ENCODE measurements at regions not wholly inside any gene's neighbourhood (a gene's known extent, or its start where the extent isn't known, plus 50 kb on each side); places are given as distances from the start of the nearest gene placed in this dataset.

DNA sequence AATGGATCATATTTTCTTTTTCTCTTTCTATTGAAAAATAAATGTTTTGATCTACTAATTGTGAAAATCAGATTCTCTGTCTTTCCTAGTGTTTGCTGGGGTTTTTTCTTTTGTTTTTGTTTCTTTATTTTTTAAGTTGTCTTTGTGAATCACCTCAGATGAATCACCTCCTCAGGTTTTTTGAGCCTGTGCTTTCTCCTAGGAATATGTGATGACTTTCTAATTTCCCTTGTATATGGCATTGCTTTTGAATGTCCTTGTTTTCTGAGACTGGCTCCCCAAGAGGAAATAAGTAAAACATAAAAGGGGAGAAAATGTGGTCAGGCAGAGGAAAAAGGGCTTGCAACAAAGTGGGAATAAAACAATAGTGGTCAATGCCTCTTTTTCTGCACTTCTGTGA is 750.0 kb downstream of the ZPLD1 start:
- ATAC-seq, result no peak

DNA sequence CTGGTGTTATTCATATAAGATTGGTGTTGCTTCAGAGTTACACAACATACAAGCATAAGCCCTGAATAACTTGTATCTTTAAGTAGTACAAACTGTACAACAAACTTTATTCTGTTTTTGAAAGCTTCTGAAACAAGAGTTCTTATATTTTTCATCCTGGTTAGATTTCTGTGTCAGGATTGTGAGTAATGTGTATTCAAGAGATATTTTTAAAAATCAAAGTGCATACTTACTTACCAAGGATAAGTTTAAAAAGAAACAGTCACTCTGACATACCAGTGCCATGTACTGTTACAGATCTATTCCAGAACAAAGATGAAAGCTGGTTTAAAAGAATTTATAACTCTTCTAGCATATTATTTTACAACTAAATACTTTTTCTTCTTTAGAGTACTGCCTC is 755.1 kb downstream of the ZPLD1 start:
- no peaks in the 10 kb centered on the region for H3K9me3 ChIP-seq
- TF ChIP-seq, protein P1, sequence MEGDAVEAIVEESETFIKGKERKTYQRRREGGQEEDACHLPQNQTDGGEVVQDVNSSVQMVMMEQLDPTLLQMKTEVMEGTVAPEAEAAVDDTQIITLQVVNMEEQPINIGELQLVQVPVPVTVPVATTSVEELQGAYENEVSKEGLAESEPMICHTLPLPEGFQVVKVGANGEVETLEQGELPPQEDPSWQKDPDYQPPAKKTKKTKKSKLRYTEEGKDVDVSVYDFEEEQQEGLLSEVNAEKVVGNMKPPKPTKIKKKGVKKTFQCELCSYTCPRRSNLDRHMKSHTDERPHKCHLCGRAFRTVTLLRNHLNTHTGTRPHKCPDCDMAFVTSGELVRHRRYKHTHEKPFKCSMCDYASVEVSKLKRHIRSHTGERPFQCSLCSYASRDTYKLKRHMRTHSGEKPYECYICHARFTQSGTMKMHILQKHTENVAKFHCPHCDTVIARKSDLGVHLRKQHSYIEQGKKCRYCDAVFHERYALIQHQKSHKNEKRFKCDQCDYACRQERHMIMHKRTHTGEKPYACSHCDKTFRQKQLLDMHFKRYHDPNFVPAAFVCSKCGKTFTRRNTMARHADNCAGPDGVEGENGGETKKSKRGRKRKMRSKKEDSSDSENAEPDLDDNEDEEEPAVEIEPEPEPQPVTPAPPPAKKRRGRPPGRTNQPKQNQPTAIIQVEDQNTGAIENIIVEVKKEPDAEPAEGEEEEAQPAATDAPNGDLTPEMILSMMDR (IDR thresholded peaks at IDR 0.05), result no peak
- DNase-seq (no peak), ATAC-seq (no peak)
- intact Hi-C loops (cut with DNase I, micrococcal nuclease), result no loop called here
- H3K4me3 ChIP-seq, result no peak overlapping the region
- no peaks in the 10 kb centered on the region for H3K4me1 ChIP-seq (ENCODE audit: low read depth)
- H3K36me3 ChIP-seq (ENCODE audit: low read depth), result no peaks in the 10 kb centered on the region

More for the DNA sequence above, 750.0 kb downstream of the ZPLD1 start:
- TF ChIP-seq, protein P1 (IDR thresholded peaks at IDR 0.05), result no peak
- DNase-seq, result no peak
- Histone ChIP-seq H3K4me1 (ENCODE audit: low read depth) (no peaks in the 10 kb centered on the region), H3K4me3 (no peak overlapping the region), H3K9me3 (no peaks in the 10 kb centered on the region), H3K36me3 (ENCODE audit: low read depth) (no peaks in the 10 kb centered on the region)
- intact Hi-C loops (cut with DNase I, micrococcal nuclease), result no loop called here

DNA sequence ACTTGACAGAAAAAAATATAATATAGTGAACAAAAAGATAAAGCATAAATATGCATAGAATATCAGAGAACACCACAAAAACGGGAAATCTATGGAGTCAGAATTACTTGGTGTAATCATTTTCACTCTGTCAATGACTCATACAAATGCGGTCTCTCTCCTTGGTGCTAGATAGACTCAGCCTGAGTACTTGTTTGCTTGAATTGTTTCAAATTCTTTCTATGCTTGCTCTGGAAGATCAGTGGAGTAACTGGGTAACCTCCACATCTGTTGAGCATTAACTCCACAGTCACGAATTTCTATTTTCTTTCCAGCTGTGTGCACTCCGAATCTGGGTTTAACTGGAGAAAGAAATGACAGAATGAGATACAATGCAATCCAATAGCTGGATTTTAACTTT is 760.4 kb downstream of the ZPLD1 start:
- TF ChIP-seq, protein P1 (IDR thresholded peaks at IDR 0.05), result no peak
- Histone ChIP-seq H3K4me1 (ENCODE audit: low read depth) (no peaks in the 10 kb centered on the region), H3K9me3 (no peaks in the 10 kb centered on the region), H3K36me3 (ENCODE audit: low read depth) (no peaks in the 10 kb centered on the region), H3K4me3 (no peak overlapping the region)
- DNase-seq, result no peak
- intact Hi-C loops (cut with DNase I, micrococcal nuclease), result no loop called here
- no peak for ATAC-seq

DNA sequence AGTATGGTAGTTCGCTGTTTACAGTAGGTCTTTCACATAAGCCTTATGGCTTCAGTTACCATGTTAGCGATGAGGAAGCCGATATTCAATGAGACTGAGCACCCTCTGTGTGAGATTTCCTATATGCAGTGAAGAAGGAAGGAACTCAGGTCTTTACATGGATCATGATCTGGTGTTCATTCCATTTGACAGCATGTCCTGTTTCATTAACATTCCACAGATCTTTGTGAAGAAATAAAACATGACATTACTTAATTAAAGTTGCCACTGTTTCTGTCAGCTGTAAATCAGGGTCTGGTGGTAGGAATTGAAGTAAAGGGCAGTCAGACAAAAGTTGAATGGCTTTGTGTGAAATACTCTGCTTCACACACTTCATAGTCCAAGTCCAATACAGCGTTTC is 768.6 kb downstream of the ZPLD1 start:
- Histone ChIP-seq H3K9me3 (no peaks in the 10 kb centered on the region), H3K4me1 (ENCODE audit: low read depth) (no peaks in the 10 kb centered on the region), H3K4me3 (no peak overlapping the region), H3K36me3 (ENCODE audit: low read depth) (no peaks in the 10 kb centered on the region)
- DNase-seq, result no peak
- TF ChIP-seq, protein P1 (IDR thresholded peaks at IDR 0.05), result no peak
- intact Hi-C loops (cut with DNase I, micrococcal nuclease), result no loop called here
- no peak for ATAC-seq

DNA sequence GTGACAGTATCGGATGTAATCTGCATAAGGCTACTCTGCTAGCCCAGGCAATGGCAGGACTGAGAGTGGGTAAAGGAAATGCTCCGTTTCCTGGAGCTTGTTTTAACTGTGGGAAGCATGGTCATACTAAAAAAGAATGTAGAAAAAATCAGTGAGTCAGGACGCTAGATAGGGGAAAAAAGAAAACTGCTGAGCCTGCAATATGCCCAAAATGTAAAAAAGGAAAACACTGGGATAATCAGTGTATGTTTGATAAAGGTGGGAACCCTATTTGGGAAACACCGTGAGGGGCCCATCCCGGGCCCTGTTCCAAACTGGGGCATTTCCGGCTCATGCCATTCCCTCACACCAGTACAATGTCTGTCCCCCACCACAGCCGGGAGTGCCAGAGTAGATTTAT is 775.8 kb downstream of the ZPLD1 start:
- intact Hi-C loops (cut with DNase I, micrococcal nuclease), result no loop called here
- DNase-seq, result no peak
- no peaks in the 10 kb centered on the region for H3K36me3 ChIP-seq (ENCODE audit: low read depth)
- no peak overlapping the region for H3K4me3 ChIP-seq
- no peak for ATAC-seq
- H3K9me3 ChIP-seq, result no peaks in the 10 kb centered on the region
- no peaks in the 10 kb centered on the region for H3K4me1 ChIP-seq (ENCODE audit: low read depth)
- TF ChIP-seq, protein P1 (IDR thresholded peaks at IDR 0.05), result no peak

DNA sequence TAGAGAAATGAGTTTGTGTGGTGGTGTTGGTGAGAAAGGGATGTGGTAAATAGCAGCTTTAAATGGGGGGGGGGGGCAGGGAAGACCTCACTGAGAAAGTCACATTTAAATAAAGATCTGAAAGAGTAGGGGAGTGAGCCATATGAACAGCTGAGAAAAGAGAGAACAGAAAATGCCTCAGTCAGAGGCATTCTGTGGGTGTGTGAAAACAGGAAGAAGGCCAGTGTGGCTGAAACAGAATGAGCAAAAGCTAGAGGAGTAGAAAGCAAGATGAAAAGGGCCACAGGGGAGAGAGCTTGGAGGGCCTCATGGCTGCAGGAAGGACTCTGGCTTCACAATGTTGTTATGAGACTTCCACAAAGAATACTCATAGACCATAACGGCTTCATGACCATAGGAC is 783.3 kb downstream of the ZPLD1 start:
- Histone ChIP-seq H3K36me3 (ENCODE audit: low read depth) (no peaks in the 10 kb centered on the region), H3K4me1 (ENCODE audit: low read depth) (no peaks in the 10 kb centered on the region), H3K4me3 (no peak overlapping the region), H3K9me3 (no peaks in the 10 kb centered on the region)
- ATAC-seq, result no peak
- DNase-seq, result no peak
- TF ChIP-seq, protein P1 (IDR thresholded peaks at IDR 0.05), result no peak
- intact Hi-C loops (cut with DNase I, micrococcal nuclease), result no loop called here
